Myocyte (in vitro differentiated cells): ENCODE measurements at regions not wholly inside any gene's neighbourhood (a gene's known extent, or its start where the extent isn't known, plus 50 kb on each side); places are given as distances from the start of the nearest gene placed in this dataset.
A peak's percentile ranks its signal among the peaks of the same experiment; 100 is the strongest.
"Not testable (repeated sequence)": the region's sequence is repeated elsewhere in the genome, so short reads cannot be mapped to it uniquely, and the experiment has no call there.

ENCODE experiments used
- DNase-seq: peaks from one replicate; pipeline ENCODE4 v3.0.0-alpha.2; 2012; ENCODE audit warnings: low read depth

DNA sequence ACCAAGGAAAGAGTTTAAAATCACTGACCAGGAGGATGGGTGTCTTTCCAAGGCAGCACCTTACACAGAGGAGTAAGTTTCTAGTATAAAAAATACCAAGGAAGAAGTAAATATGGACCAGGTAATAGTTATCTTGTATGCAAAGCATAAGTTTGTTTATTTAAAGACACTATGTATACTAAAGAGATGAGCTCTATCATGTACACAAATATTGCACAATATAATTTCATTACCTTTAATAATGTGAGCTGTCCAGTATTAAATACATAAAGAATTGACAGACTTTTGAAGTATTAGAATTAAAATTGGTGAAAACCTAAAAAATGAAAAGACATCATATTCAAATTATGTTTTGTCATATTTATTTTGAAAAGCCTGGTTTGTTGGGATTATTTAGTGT, 322.0 kb upstream of the MIR17HG start:
- no peak for DNase-seq

- DNase-seq: no peak
These were observed 316.0 kb upstream of the MIR17HG start for GRCh38 chr13:91031508-91031907.

GRCh38 chr13:91032104-91032503, 315.4 kb upstream of the MIR17HG start:
- DNase-seq: no peak

- no peak for DNase-seq
These were observed 310.6 kb upstream of the MIR17HG start for GRCh38 chr13:91036886-91037285.

- no peak for DNase-seq
These were observed 304.6 kb upstream of the MIR17HG start for GRCh38 chr13:91042870-91043269.

GRCh38 chr13:91045351-91046034, 302.0 kb upstream of the MIR17HG start:
- DNase-seq: no peak

GRCh38 chr13:91046715-91047327, 300.7 kb upstream of the MIR17HG start:
- DNase-seq: peak; percentile 3

DNA sequence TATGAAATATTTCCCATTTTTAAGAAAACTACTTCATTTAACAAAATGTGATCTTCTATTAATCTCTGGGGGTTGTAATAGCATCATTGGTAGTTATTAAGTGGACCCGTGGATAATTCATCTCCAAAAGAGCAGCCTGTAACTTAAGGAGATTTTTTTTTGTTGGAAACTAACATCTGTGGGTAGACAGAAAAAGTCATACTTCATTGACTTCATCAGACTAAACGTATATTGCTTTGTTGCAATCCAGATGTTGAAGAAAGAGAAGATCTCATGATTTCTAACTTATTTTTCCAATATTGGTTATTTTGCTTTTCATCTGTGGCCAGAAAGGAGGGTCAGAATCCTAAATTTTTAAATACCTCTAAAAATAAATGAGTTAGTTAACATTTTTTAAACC, 296.5 kb upstream of the MIR17HG start:
- no peak for DNase-seq

- DNase-seq: no peak
These were observed 294.6 kb upstream of the MIR17HG start for GRCh38 chr13:91052876-91053275.

DNA sequence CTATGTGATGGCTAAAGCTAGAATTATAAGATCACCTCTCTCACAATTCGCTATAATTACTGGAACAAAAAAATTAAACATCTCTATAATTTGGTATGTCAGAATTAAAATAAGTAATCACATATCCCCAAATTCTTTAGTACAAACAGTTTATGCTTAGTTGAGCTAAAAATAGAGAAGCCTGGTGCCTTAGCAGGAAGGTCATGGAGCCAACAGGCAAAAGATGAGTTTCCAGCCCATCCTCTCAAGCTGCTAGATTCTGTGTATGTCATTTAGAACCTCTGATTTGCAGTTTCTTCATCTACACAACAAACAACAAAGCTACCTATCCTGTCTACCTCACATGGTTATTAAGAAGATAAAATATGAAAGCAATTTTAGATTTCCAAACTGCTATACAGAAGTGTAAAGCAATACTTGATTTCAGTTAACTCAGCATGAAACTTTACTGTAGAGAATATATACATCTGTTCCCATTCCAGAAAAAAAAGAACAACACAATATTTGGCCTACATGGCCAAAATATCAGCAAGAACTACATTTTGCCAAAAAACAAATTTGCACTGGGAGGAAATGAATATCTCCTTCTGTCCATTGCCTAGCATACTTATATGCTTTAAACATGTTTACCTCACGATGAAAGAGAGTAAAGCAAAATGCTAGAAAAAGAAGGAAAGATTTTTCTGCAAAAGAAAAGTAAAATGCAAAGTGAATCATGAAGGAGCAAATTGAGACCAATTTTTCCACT, 294.0 kb upstream of the MIR17HG start:
- DNase-seq: no peak

DNA sequence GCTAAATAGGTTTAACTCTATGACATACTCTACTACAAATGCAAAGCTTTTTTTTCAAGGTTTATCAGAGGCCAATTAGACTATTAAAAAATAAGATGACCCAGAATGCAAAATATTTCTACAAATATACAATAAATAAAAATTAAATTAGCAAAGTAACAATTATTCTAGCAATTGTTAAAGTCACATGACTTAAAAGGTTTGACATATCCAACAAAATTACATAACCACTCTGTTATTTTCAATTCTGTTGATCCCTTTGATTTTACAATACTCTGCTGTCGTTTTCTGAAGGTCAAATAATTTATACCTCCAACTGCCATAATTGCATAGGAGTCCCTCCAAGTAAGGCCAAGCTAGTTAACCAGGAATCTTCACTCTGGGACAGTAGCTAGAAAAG, 292.6 kb upstream of the MIR17HG start:
- no peak for DNase-seq

DNA sequence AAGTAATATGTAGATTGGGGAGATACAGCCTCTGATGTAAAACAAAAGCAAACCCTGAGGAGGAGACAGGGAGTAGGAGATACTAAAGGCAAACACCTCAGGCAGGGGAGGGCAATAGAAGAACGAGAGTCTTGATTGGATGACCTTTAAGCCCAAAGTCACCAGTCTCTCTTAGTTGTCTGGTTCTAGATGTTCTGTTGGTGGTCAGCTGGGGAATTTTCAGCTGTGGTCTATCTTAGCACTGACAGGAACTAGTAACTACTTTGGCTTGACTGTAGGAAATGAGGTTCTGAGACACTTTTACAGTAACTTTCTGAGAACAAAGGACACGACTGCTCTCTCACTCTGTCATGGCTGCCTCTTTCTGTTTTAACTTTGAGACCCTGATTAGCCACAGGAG, 290.7 kb upstream of the MIR17HG start:
- no peak for DNase-seq

DNA sequence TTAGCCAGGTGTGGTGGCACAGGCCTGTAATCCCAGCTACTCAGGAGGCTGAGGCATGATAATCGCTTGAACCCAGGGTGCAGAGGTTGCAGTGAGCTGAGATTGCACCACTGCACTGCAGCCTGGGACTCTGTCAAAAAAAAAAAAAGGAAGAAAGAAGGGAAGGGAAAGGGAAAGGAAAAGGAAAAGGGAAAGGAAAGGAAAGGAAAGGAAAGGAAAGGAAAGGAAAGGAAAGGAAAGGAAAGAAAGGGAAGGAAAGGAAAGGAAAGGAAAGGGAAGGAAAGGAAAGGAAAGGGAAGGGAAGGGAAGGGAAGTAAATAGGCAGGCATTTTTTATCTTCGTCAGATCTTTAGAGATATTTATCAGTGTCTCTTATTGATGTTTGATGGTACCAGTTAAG, 290.0 kb upstream of the MIR17HG start:
- DNase-seq: not testable (repeated sequence)

DNA sequence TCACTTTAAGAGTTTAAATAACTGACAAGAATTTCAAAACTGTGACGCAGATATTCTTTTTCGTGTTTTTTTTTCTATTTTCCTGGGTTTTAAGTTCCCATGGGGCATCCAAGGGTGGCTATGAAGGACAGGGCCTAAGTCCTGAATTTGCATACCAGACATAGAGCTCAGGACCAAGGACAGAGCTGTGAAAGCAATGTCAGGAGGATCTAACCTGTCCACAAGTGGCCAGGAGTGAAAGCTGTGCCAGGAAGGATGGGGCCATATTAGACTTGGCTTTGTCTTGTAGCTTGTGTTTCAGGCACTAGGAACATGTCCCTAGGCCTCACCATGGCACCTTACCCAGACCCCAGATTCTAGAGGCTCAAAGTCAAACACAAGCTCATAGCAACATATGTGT, 289.4 kb upstream of the MIR17HG start:
- DNase-seq: peak; percentile 25

- DNase-seq: no peak
These were observed 288.6 kb upstream of the MIR17HG start for GRCh38 chr13:91058919-91059318.

- DNase-seq: no peak
These were observed 280.7 kb upstream of the MIR17HG start for GRCh38 chr13:91066745-91067144.

GRCh38 chr13:91072486-91072885, 275.0 kb upstream of the MIR17HG start:
- no peak for DNase-seq

- DNase-seq: no peak
These were observed 273.4 kb upstream of the MIR17HG start for GRCh38 chr13:91074091-91074490.

GRCh38 chr13:91076830-91077229, 270.7 kb upstream of the MIR17HG start:
- DNase-seq: no peak

- peak; percentile 18 for DNase-seq
These were observed 269.3 kb upstream of the MIR17HG start for GRCh38 chr13:91078093-91078679.

- no peak for DNase-seq
These were observed 268.3 kb upstream of the MIR17HG start for GRCh38 chr13:91079176-91079575.

DNA sequence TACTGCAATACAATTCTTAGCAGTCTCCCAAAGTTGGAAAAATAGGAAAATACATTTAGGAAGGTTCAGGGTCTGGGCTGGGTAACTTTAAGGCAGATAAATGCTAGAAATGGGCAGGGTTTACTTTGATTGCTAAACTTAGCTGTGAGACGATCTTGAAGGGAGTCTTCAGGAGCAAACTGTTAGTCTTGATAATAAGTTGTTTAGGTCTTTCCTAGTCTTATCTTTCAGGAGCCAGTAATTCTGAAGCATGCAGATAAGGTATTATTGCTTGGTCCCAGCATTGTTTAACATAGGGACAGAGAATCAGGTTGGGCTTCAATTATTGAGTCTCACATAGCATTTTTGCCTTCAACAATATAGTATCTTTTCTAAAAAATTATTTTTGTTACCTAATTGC, 262.4 kb upstream of the MIR17HG start:
- no peak for DNase-seq
